ENCODE measurements at regions not wholly inside any gene's neighbourhood (a gene's known extent, or its start where the extent isn't known, plus 50 kb on each side); places are given as distances from the start of the nearest gene placed in this dataset.

- Histone ChIP-seq H3K4me3 (ENCODE audit: low read length in 2 of 2) (no peak overlapping the region), H3K27ac (ENCODE audit: low read depth, low read length) (no peak overlapping the region), H3K36me3 (ENCODE audit: insufficient read depth, low read length) (no peaks in the 10 kb centered on the region), H3K4me1 (ENCODE audit: insufficient read depth, low read length) (no peaks in the 10 kb centered on the region), H3K9me3 (ENCODE audit: control insufficient read depth in 1 of 2, low read length in 2 of 2) (no peaks in the 10 kb centered on the region), H3K27me3 (ENCODE audit: insufficient read depth, low read length) (no peaks in the 10 kb centered on the region)
- Mint-ChIP-seq H3K4me1 (no peaks in the 10 kb centered on the region), H3K4me3 (no peak overlapping the region), H3K27me3 (no peaks in the 10 kb centered on the region), H3K27ac (no peak overlapping the region), H3K9me3 (peaks cover 0 to 10% (median 5%) of the 10 kb centered on the region in 8 donors), H3K36me3 (no peaks in the 10 kb centered on the region)
- intact Hi-C loops (cut with micrococcal nuclease) = no loop called here
- CTCF ChIA-PET (ENCODE audit: partially characterized antibody) = no interaction called here
- POLR2A ChIA-PET (ENCODE audit: partially characterized antibody) = no interaction called here
- DNase-seq = no peak
Observed at GRCh38 chr4:11232015-11232414, 196.7 kb downstream of the HS3ST1 start.

- Histone ChIP-seq H3K4me3 (ENCODE audit: low read length in 2 of 2) (no peak overlapping the region), H3K27ac (ENCODE audit: low read depth, low read length) (no peak overlapping the region), H3K9me3 (ENCODE audit: control insufficient read depth in 1 of 2, low read length in 2 of 2) (no peaks in the 10 kb centered on the region), H3K36me3 (ENCODE audit: insufficient read depth, low read length) (no peaks in the 10 kb centered on the region), H3K4me1 (ENCODE audit: insufficient read depth, low read length) (no peaks in the 10 kb centered on the region), H3K27me3 (ENCODE audit: insufficient read depth, low read length) (no peaks in the 10 kb centered on the region)
- no peak overlapping the region for H3K4me3 Mint-ChIP-seq
- DNase-seq = no peak
- POLR2A ChIA-PET (ENCODE audit: partially characterized antibody) = no interaction called here
- CTCF ChIA-PET (ENCODE audit: partially characterized antibody) = no interaction called here
- H3K27ac Mint-ChIP-seq = no peak overlapping the region
- peaks cover 0 to 10% (median 5%) of the 10 kb centered on the region in 8 donors for H3K9me3 Mint-ChIP-seq
- H3K27me3 Mint-ChIP-seq = no peaks in the 10 kb centered on the region
- intact Hi-C loops (cut with micrococcal nuclease) = no loop called here
- no peaks in the 10 kb centered on the region for H3K4me1 Mint-ChIP-seq
- no peaks in the 10 kb centered on the region for H3K36me3 Mint-ChIP-seq
Observed at GRCh38 chr4:11230866-11231265, 197.8 kb downstream of the HS3ST1 start.

GRCh38 chr4:11228530-11228929 is 200.2 kb downstream of the HS3ST1 start:
- no peaks in the 10 kb centered on the region for H3K27me3 ChIP-seq (ENCODE audit: insufficient read depth, low read length)
- no peak overlapping the region for H3K4me3 ChIP-seq (ENCODE audit: low read length in 2 of 2)
- no peaks in the 10 kb centered on the region for H3K4me1 ChIP-seq (ENCODE audit: insufficient read depth, low read length)
- intact Hi-C loops (cut with micrococcal nuclease) = no loop called here
- no peaks in the 10 kb centered on the region for H3K36me3 ChIP-seq (ENCODE audit: insufficient read depth, low read length)
- DNase-seq = no peak
- no peak overlapping the region for H3K27ac Mint-ChIP-seq
- H3K9me3 ChIP-seq (ENCODE audit: control insufficient read depth in 1 of 2, low read length in 2 of 2) = no peaks in the 10 kb centered on the region
- ChIA-PET CTCF (ENCODE audit: partially characterized antibody) (no interaction called here), POLR2A (ENCODE audit: partially characterized antibody) (no interaction called here)
- no peaks in the 10 kb centered on the region for H3K4me1 Mint-ChIP-seq
- peaks cover 0 to 4% (median 0%) of the 10 kb centered on the region in 8 donors for H3K9me3 Mint-ChIP-seq
- H3K27me3 Mint-ChIP-seq = no peaks in the 10 kb centered on the region
- H3K4me3 Mint-ChIP-seq = no peak overlapping the region
- H3K27ac ChIP-seq (ENCODE audit: low read depth, low read length) = no peak overlapping the region
- H3K36me3 Mint-ChIP-seq = no peaks in the 10 kb centered on the region

- Mint-ChIP-seq H3K4me3 (no peak overlapping the region), H3K27me3 (no peaks in the 10 kb centered on the region), H3K9me3 (peaks cover 0 to 2% (median 0%) of the 10 kb centered on the region in 8 donors), H3K36me3 (no peaks in the 10 kb centered on the region), H3K4me1 (no peaks in the 10 kb centered on the region), H3K27ac (no peak overlapping the region)
- DNase-seq = no peak
- CTCF ChIA-PET (ENCODE audit: partially characterized antibody) = no interaction called here
- POLR2A ChIA-PET (ENCODE audit: partially characterized antibody) = no interaction called here
- no peaks in the 10 kb centered on the region for H3K36me3 ChIP-seq (ENCODE audit: insufficient read depth, low read length)
- H3K27ac ChIP-seq (ENCODE audit: low read depth, low read length) = no peak overlapping the region
- H3K4me1 ChIP-seq (ENCODE audit: insufficient read depth, low read length) = no peaks in the 10 kb centered on the region
- no peaks in the 10 kb centered on the region for H3K27me3 ChIP-seq (ENCODE audit: insufficient read depth, low read length)
- intact Hi-C loops (cut with micrococcal nuclease) = no loop called here
- H3K9me3 ChIP-seq (ENCODE audit: control insufficient read depth in 1 of 2, low read length in 2 of 2) = no peaks in the 10 kb centered on the region
- H3K4me3 ChIP-seq (ENCODE audit: low read length in 2 of 2) = no peak overlapping the region
Observed at GRCh38 chr4:11223311-11223710, 205.4 kb downstream of the HS3ST1 start.

- intact Hi-C loops (cut with micrococcal nuclease) = no loop called here
- Mint-ChIP-seq H3K27me3 (no peaks in the 10 kb centered on the region), H3K4me3 (no peak overlapping the region), H3K4me1 (no peaks in the 10 kb centered on the region), H3K9me3 (peaks cover 0 to 3% (median 0%) of the 10 kb centered on the region in 8 donors), H3K27ac (no peak overlapping the region), H3K36me3 (no peaks in the 10 kb centered on the region)
- Histone ChIP-seq H3K9me3 (ENCODE audit: control insufficient read depth in 1 of 2, low read length in 2 of 2) (no peaks in the 10 kb centered on the region), H3K4me3 (ENCODE audit: low read length in 2 of 2) (no peak overlapping the region), H3K4me1 (ENCODE audit: insufficient read depth, low read length) (no peaks in the 10 kb centered on the region), H3K27ac (ENCODE audit: low read depth, low read length) (no peak overlapping the region), H3K27me3 (ENCODE audit: insufficient read depth, low read length) (no peaks in the 10 kb centered on the region), H3K36me3 (ENCODE audit: insufficient read depth, low read length) (no peaks in the 10 kb centered on the region)
- ChIA-PET CTCF (ENCODE audit: partially characterized antibody) (no interaction called here), POLR2A (ENCODE audit: partially characterized antibody) (no interaction called here)
- no peak for DNase-seq
Observed at GRCh38 chr4:11218692-11219091, 210.0 kb downstream of the HS3ST1 start.

- Histone ChIP-seq H3K4me1 (ENCODE audit: insufficient read depth, low read length) (no peaks in the 10 kb centered on the region), H3K9me3 (ENCODE audit: control insufficient read depth in 1 of 2, low read length in 2 of 2) (no peaks in the 10 kb centered on the region), H3K36me3 (ENCODE audit: insufficient read depth, low read length) (no peaks in the 10 kb centered on the region), H3K27me3 (ENCODE audit: insufficient read depth, low read length) (no peaks in the 10 kb centered on the region), H3K27ac (ENCODE audit: low read depth, low read length) (no peak overlapping the region), H3K4me3 (ENCODE audit: low read length in 2 of 2) (no peak overlapping the region)
- no peak for DNase-seq
- POLR2A ChIA-PET (ENCODE audit: partially characterized antibody) = no interaction called here
- intact Hi-C loops (cut with micrococcal nuclease) = no loop called here
- no peak overlapping the region for H3K4me3 Mint-ChIP-seq
- H3K27ac Mint-ChIP-seq = no peak overlapping the region
- H3K36me3 Mint-ChIP-seq = no peaks in the 10 kb centered on the region
- H3K27me3 Mint-ChIP-seq = peaks cover 0 to 2% of the 10 kb centered on the region in 2 donors
- H3K4me1 Mint-ChIP-seq = no peaks in the 10 kb centered on the region
- peaks cover 0 to 3% (median 0%) of the 10 kb centered on the region in 8 donors for H3K9me3 Mint-ChIP-seq
- CTCF ChIA-PET (ENCODE audit: partially characterized antibody) = no interaction called here
Observed at GRCh38 chr4:11216520-11216919, 212.2 kb downstream of the HS3ST1 start.

GRCh38 chr4:11214281-11214680 is 214.4 kb downstream of the HS3ST1 start:
- Mint-ChIP-seq H3K27ac (no peak overlapping the region), H3K4me1 (no peaks in the 10 kb centered on the region), H3K9me3 (peaks cover 0 to 3% (median 0%) of the 10 kb centered on the region in 8 donors), H3K27me3 (peaks cover 0 to 2% of the 10 kb centered on the region in 2 donors), H3K4me3 (no peak overlapping the region), H3K36me3 (no peaks in the 10 kb centered on the region)
- DNase-seq = no peak
- Histone ChIP-seq H3K27ac (ENCODE audit: low read depth, low read length) (no peak overlapping the region), H3K27me3 (ENCODE audit: insufficient read depth, low read length) (no peaks in the 10 kb centered on the region), H3K9me3 (ENCODE audit: control insufficient read depth in 1 of 2, low read length in 2 of 2) (no peaks in the 10 kb centered on the region), H3K4me3 (ENCODE audit: low read length in 2 of 2) (no peak overlapping the region), H3K4me1 (ENCODE audit: insufficient read depth, low read length) (no peaks in the 10 kb centered on the region), H3K36me3 (ENCODE audit: insufficient read depth, low read length) (no peaks in the 10 kb centered on the region)
- CTCF ChIA-PET (ENCODE audit: partially characterized antibody) = no interaction called here
- POLR2A ChIA-PET (ENCODE audit: partially characterized antibody) = no interaction called here
- intact Hi-C loops (cut with micrococcal nuclease) = no loop called here

- intact Hi-C loops (cut with micrococcal nuclease) = no loop called here
- H3K36me3 Mint-ChIP-seq = no peaks in the 10 kb centered on the region
- no peaks in the 10 kb centered on the region for H3K36me3 ChIP-seq (ENCODE audit: insufficient read depth, low read length)
- H3K4me1 Mint-ChIP-seq = no peaks in the 10 kb centered on the region
- no peak overlapping the region for H3K4me3 ChIP-seq (ENCODE audit: low read length in 2 of 2)
- peaks cover 3 to 13% (median 8%) of the 10 kb centered on the region in 8 donors for H3K9me3 Mint-ChIP-seq
- POLR2A ChIA-PET (ENCODE audit: partially characterized antibody) = no interaction called here
- no peak overlapping the region for H3K4me3 Mint-ChIP-seq
- H3K27me3 Mint-ChIP-seq = peaks cover 0 to 3% of the 10 kb centered on the region in 2 donors
- no peaks in the 10 kb centered on the region for H3K27me3 ChIP-seq (ENCODE audit: insufficient read depth, low read length)
- no peak overlapping the region for H3K27ac ChIP-seq (ENCODE audit: low read depth, low read length)
- CTCF ChIA-PET (ENCODE audit: partially characterized antibody) = no interaction called here
- no peak for DNase-seq
- H3K9me3 ChIP-seq (ENCODE audit: control insufficient read depth in 1 of 2, low read length in 2 of 2) = no peaks in the 10 kb centered on the region
- H3K4me1 ChIP-seq (ENCODE audit: insufficient read depth, low read length) = no peaks in the 10 kb centered on the region
- H3K27ac Mint-ChIP-seq = no peak overlapping the region
Observed at GRCh38 chr4:11209826-11210225, 218.9 kb downstream of the HS3ST1 start.
